GM19467 (cell line): ENCODE measurements at regions not wholly inside any gene's neighbourhood (a gene's known extent, or its start where the extent isn't known, plus 50 kb on each side); places are given as distances from the start of the nearest gene placed in this dataset.

Experiments
- ATAC-seq: cut with Tn5 transposase; IDR thresholded peaks from one replicate; pipeline ENCODE4 v1.9.1; 2021; ENCODE audit warnings: mild to moderate bottlenecking, moderate library complexity; ENCODE audit not compliant: unreplicated experiment

GRCh38 chr18:67043276-67043675, 439.4 kb upstream of the CDH19 start:
- ATAC-seq, result no peak

GRCh38 chr18:67041334-67041733, 437.4 kb upstream of the CDH19 start:
- ATAC-seq, result no peak

GRCh38 chr18:67035026-67035425, 431.1 kb upstream of the CDH19 start:
- no peak for ATAC-seq

- ATAC-seq, result no peak
Measured at GRCh38 chr18:67023059-67023458, 419.2 kb upstream of the CDH19 start.

GRCh38 chr18:67010919-67011318, 407.0 kb upstream of the CDH19 start:
- ATAC-seq, result no peak

GRCh38 chr18:67007999-67008398, 404.1 kb upstream of the CDH19 start:
- ATAC-seq, result no peak

- ATAC-seq, result no peak
Measured at GRCh38 chr18:67007085-67007484, 403.2 kb upstream of the CDH19 start.

GRCh38 chr18:67001052-67001451, 397.2 kb upstream of the CDH19 start:
- ATAC-seq, result no peak

GRCh38 chr18:66999003-66999402, 395.1 kb upstream of the CDH19 start:
- no peak for ATAC-seq

GRCh38 chr18:66995270-66995669, 391.4 kb upstream of the CDH19 start:
- no peak for ATAC-seq

GRCh38 chr18:66994790-66995189, 390.9 kb upstream of the CDH19 start:
- no peak for ATAC-seq

GRCh38 chr18:66993492-66993891, 389.6 kb upstream of the CDH19 start:
- ATAC-seq, result no peak

- ATAC-seq, result no peak
Measured at GRCh38 chr18:66990909-66991308, 387.0 kb upstream of the CDH19 start.

GRCh38 chr18:66979009-66979408, 375.1 kb upstream of the CDH19 start:
- ATAC-seq, result no peak

GRCh38 chr18:66972681-66973080, 368.8 kb upstream of the CDH19 start:
- ATAC-seq, result no peak

- ATAC-seq, result no peak
Measured at GRCh38 chr18:66971960-66972359, 368.1 kb upstream of the CDH19 start.

- ATAC-seq, result no peak
Measured at GRCh38 chr18:66966171-66966570, 362.3 kb upstream of the CDH19 start.

- ATAC-seq, result no peak
Measured at GRCh38 chr18:66958309-66958708, 354.4 kb upstream of the CDH19 start.

GRCh38 chr18:66951750-66952149, 347.9 kb upstream of the CDH19 start:
- no peak for ATAC-seq

GRCh38 chr18:66949419-66949818, 345.5 kb upstream of the CDH19 start:
- no peak for ATAC-seq

GRCh38 chr18:66937546-66937945, 333.7 kb upstream of the CDH19 start:
- ATAC-seq, result no peak

- no peak for ATAC-seq
Measured at GRCh38 chr18:66931010-66931409, 327.1 kb upstream of the CDH19 start.

- ATAC-seq, result no peak
Measured at GRCh38 chr18:66916834-66917233, 312.9 kb upstream of the CDH19 start.

GRCh38 chr18:66900837-66901236, 296.9 kb upstream of the CDH19 start:
- ATAC-seq, result no peak
